GM23338 (cell line): ENCODE measurements at regions not wholly inside any gene's neighbourhood (a gene's known extent, or its start where the extent isn't known, plus 50 kb on each side); places are given as distances from the start of the nearest gene placed in this dataset.

Experiments
- ATAC-seq: fragments of 200-7000 bp; cut with Tn5 transposase; 3 replicates; pipeline ENCODE4 v1.9.1; 2020
- DNase-seq: peaks from one replicate; pipeline ENCODE4 v3.0.0-alpha.2; 2015; ENCODE audit warnings: low spot score
- H2AFZ ChIP-seq: fragments of 200-600 bp; sonication (generic); 2 replicates; pipeline ENCODE4 v1.8.0; 2016; ENCODE audit warnings: antibody characterized with exemption, mild to moderate bottlenecking, moderate library complexity
- H3F3A ChIP-seq: fragments of 200-600 bp; sonication (generic); replicated peaks from 2 replicates; pipeline ENCODE4 v1.8.0; 2017; ENCODE audit warnings: antibody characterized with exemption, mixed run types, low read depth
- H3K27ac ChIP-seq: fragments of 200-600 bp; sonication (generic); 2 replicates; pipeline ENCODE4 v1.6.1; 2016; ENCODE audit warnings: low read depth
- H3K27me3 ChIP-seq: fragments of 200-600 bp; sonication (generic); 2 replicates; pipeline ENCODE4 v1.8.0; 2016; ENCODE audit warnings: mild to moderate bottlenecking, mixed run types, moderate library complexity; ENCODE audit not compliant: insufficient read depth
- H3K36me3 ChIP-seq: fragments of 200-600 bp; sonication (generic); 2 replicates; pipeline ENCODE4 v1.8.0; 2016; ENCODE audit warnings: mild to moderate bottlenecking; ENCODE audit not compliant: insufficient read depth
- H3K4me1 ChIP-seq: fragments of 200-600 bp; sonication (generic); 2 replicates; pipeline ENCODE4 v1.8.0; 2016; ENCODE audit warnings: mild to moderate bottlenecking, moderate library complexity; ENCODE audit not compliant: insufficient read depth
- H3K4me2 ChIP-seq: fragments of 200-600 bp; sonication (generic); 2 replicates; pipeline ENCODE4 v1.7.1; 2017; ENCODE audit warnings: mixed run types
- H3K4me3 ChIP-seq: fragments of 200-600 bp; sonication (generic); 2 replicates; pipeline ENCODE4 v1.6.1; 2016; ENCODE audit warnings: mixed run types
- H3K79me2 ChIP-seq: fragments of 200-600 bp; sonication (generic); replicated peaks from 2 replicates; pipeline ENCODE4 v1.8.0; 2017; ENCODE audit warnings: mild to moderate bottlenecking; ENCODE audit not compliant: insufficient read depth
- H3K9me2 ChIP-seq: fragments of 200-600 bp; sonication (generic); 2 replicates; pipeline ENCODE4 v1.8.0; 2017; ENCODE audit not compliant: insufficient read depth
- H4K20me1 ChIP-seq: fragments of 200-600 bp; sonication (generic); replicated peaks from 2 replicates; pipeline ENCODE4 v1.8.0; 2017; ENCODE audit warnings: mild to moderate bottlenecking; ENCODE audit not compliant: insufficient read depth
- H3K27ac Mint-ChIP-seq: 2 replicates; pipeline ENCODE4 v1.8.0; 2020; ENCODE audit warnings: inconsistent platforms, mild to moderate bottlenecking, moderate library complexity, mixed read lengths
- H3K27me3 Mint-ChIP-seq: 3 replicates; pipeline ENCODE4 v1.8.0; 2022; ENCODE audit warnings: low read depth, mild to moderate bottlenecking, moderate library complexity, mixed read lengths, inconsistent platforms; ENCODE audit not compliant: insufficient read depth, poor library complexity
- H3K36me3 Mint-ChIP-seq: 3 replicates; pipeline ENCODE4 v1.8.0; 2021; ENCODE audit warnings: low read depth, mild to moderate bottlenecking, inconsistent platforms, moderate library complexity, mixed read lengths
- H3K4me1 Mint-ChIP-seq: 3 replicates; pipeline ENCODE4 v1.8.0; 2020; ENCODE audit warnings: mild to moderate bottlenecking, inconsistent platforms, mixed read lengths
- H3K4me3 Mint-ChIP-seq: 3 replicates; pipeline ENCODE4 v1.8.0; 2021; ENCODE audit warnings: moderate library complexity, mild to moderate bottlenecking, inconsistent platforms, mixed read lengths
- H3K9me3 Mint-ChIP-seq: 3 replicates; pipeline ENCODE4 v1.8.0; 2020; ENCODE audit warnings: moderate library complexity, mild to moderate bottlenecking, inconsistent platforms, mixed read lengths
- EZH2 ChIP-seq: fragments of 200-600 bp; sonication (generic); IDR thresholded peaks from one replicate; pipeline ENCODE4 v1.8.0; 2017; ENCODE audit warnings: antibody characterized with exemption, mild to moderate bottlenecking, low read depth; ENCODE audit not compliant: unreplicated experiment
- EZH2phosphoT487 ChIP-seq: fragments of 200-600 bp; sonication (generic); IDR thresholded peaks from one replicate; pipeline ENCODE4 v1.8.1; 2018; ENCODE audit warnings: antibody characterized with exemption; ENCODE audit not compliant: unreplicated experiment
- NANOG ChIP-seq: IDR thresholded peaks from 2 replicates; pipeline ENCODE4 v1.6.1; 2016; ENCODE audit warnings: antibody characterized with exemption, borderline replicate concordance
- POLR2AphosphoS5 ChIP-seq: IDR thresholded peaks from 2 replicates; pipeline ENCODE4 v1.6.1; 2016; ENCODE audit warnings: antibody characterized with exemption, low read depth
- REST ChIP-seq: IDR thresholded peaks from one replicate; pipeline ENCODE4 v1.6.1; 2018; ENCODE audit warnings: antibody characterized with exemption; ENCODE audit not compliant: unreplicated experiment
- STAT1 ChIP-seq: IDR thresholded peaks from one replicate; pipeline ENCODE4 v1.6.1; 2016; ENCODE audit warnings: antibody characterized with exemption; ENCODE audit not compliant: unreplicated experiment
- ZNF331 ChIP-seq: fragments of 250-450 bp; sonication (Bioruptor Pico); IDR thresholded peaks from 2 replicates; pipeline ENCODE4 v1.5.0; 2020; ENCODE audit warnings: low read depth, mild to moderate bottlenecking, moderate library complexity
- ZNF462 ChIP-seq: fragments of 250-450 bp; sonication (Bioruptor Pico); IDR thresholded peaks from 2 replicates; pipeline ENCODE4 v1.5.0; 2020; ENCODE audit warnings: mild to moderate bottlenecking, moderate library complexity

GRCh38 chr5:176732736-176733405, 77.5 kb upstream of the UNC5A start:
- Histone ChIP-seq H3F3A (no peaks in the 10 kb centered on the region), H4K20me1 (no peaks in the 10 kb centered on the region), H3K79me2 (no peaks in the 10 kb centered on the region), H3K27me3 (no peaks in the 10 kb centered on the region), H3K4me1 (peaks cover 4% of the 10 kb centered on the region; the same call in 1 of the 2 replicates), H3K4me3 (no peak overlapping the region), H2AFZ (no peak overlapping the region), H3K27ac (no peak overlapping the region), H3K4me2 (no peak overlapping the region), H3K9me2 (no peaks in the 10 kb centered on the region), H3K36me3 (no peaks in the 10 kb centered on the region)
- H3K4me3 Mint-ChIP-seq, result no peak overlapping the region
- ATAC-seq, result no peak; the same call in 1 of the 3 replicates
- H3K9me3 Mint-ChIP-seq, result no peaks in the 10 kb centered on the region; the same call in 2 of the 3 replicates
- DNase-seq, result no peak
- H3K27ac Mint-ChIP-seq, result no peak overlapping the region
- no peaks in the 10 kb centered on the region for H3K36me3 Mint-ChIP-seq
- H3K27me3 Mint-ChIP-seq, result peaks cover 17% of the 10 kb centered on the region
- TF ChIP-seq NANOG (no peak), STAT1 (no peak), EZH2 (no peak)
- H3K4me1 Mint-ChIP-seq, result peaks cover 24% of the 10 kb centered on the region; the same call in 2 of the 3 replicates

GRCh38 chr5:176733406-176734262, 76.7 kb upstream of the UNC5A start:
- H3K27me3 ChIP-seq, result no peaks in the 10 kb centered on the region
- DNase-seq (no peak), ATAC-seq (no peak)
- no peak overlapping the region for H3K4me2 ChIP-seq
- Mint-ChIP-seq H3K4me1 (peaks cover 28% of the 10 kb centered on the region; the same call in 2 of the 3 replicates), H3K4me3 (no peak overlapping the region), H3K27ac (no peak overlapping the region), H3K36me3 (no peaks in the 10 kb centered on the region), H3K9me3 (no peaks in the 10 kb centered on the region; the same call in 2 of the 3 replicates), H3K27me3 (peaks cover 23% of the 10 kb centered on the region)
- peaks cover 4% of the 10 kb centered on the region; the same call in 1 of the 2 replicates for H3K4me1 ChIP-seq
- no peak overlapping the region for H2AFZ ChIP-seq
- no peaks in the 10 kb centered on the region for H3F3A ChIP-seq
- no peaks in the 10 kb centered on the region for H3K79me2 ChIP-seq
- no peaks in the 10 kb centered on the region; the same call in 1 of the 2 replicates for H3K36me3 ChIP-seq
- no peak overlapping the region for H3K4me3 ChIP-seq
- H3K27ac ChIP-seq, result no peak overlapping the region
- no peaks in the 10 kb centered on the region for H3K9me2 ChIP-seq
- H4K20me1 ChIP-seq, result no peaks in the 10 kb centered on the region
- TF ChIP-seq ZNF331 (no peak), ZNF462 (CRISPR knock-in tag) (no peak), POLR2AphosphoS5 (no peak), STAT1 (no peak), EZH2 (no peak), REST (no peak), EZH2phosphoT487 (no peak)
